ENCODE measurements at regions not wholly inside any gene's neighbourhood (a gene's known extent, or its start where the extent isn't known, plus 50 kb on each side); places are given as distances from the start of the nearest gene placed in this dataset.

DNA sequence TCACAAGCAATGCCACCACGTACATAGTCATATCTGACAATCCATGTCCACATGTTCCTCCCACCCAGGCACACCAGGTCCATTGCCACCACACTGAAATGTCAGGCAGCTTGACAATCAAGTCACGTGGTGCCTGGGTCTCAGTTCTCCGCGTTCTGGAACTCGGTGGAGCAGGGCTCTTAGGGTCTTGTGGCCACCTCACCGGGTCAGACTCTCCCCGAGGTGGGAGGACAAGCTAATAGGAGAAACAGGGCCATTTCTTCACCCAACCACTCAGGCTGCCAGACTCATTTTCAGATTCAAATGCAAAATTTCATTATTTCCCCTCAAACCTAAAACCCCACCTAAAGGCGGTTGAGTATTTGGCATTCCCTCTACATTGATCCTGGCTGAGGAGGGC lies 200.5 kb upstream of the GAS1 start:
- no peaks in the 10 kb centered on the region for H3K9me2 ChIP-seq (replicated peaks; ENCODE audit: control insufficient read depth, low read length)

DNA sequence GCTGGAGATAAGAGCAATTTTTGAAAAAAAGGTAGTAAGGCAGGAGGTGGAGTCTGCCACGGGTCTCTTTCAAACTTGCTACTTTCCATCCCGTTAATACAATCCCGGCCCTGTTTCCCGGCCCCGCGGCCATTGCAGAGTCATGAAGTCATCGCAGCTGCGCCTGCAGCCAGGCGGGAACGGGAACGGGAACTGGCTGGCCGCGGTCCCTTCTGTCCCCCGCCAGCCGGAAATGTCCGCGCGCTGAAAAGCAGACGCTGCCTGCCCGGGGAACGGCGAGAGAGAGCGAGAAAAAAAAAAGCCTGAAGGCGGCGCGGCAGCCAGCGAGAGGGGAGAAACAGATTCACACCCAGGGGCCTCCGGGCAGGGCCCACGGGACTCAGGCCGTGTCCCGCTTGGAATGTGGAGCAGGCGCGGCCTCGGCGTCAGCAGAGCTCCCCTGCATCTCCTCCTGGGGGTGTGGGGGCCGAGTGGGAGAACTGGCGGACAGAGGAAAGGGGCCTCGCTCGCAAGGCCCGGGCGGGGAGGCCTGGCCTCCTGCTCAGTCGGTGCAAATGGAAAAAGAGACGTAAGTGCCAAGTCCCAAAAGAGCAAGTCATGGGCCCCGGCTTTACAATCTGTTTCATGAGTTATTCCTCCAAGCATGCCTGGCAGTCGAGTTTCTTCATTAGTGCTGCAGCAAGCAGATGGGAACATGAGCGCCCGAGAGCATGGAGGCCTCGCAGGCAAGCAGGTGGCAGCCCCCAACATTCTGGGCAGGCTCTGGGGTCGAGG lies 201.2 kb upstream of the GAS1 start:
- H3K27ac ChIP-seq (ENCODE audit: low read depth, low read length) = no peak overlapping the region
- H3K9me3 ChIP-seq (ENCODE audit: control insufficient read depth, insufficient read depth, low read length) = 0 out of 2 replicates have a peak, but pooled peaks cover 5% of the 10 kb centered on the region
- no peaks in the 10 kb centered on the region for H3K79me2 ChIP-seq (ENCODE audit: control insufficient read depth, low read length)
- no peak for TF ChIP-seq EZH2phosphoT487 (IDR thresholded peaks at IDR 0.05; ENCODE audit: borderline replicate concordance, low read length)
- TF ChIP-seq, protein P1, sequence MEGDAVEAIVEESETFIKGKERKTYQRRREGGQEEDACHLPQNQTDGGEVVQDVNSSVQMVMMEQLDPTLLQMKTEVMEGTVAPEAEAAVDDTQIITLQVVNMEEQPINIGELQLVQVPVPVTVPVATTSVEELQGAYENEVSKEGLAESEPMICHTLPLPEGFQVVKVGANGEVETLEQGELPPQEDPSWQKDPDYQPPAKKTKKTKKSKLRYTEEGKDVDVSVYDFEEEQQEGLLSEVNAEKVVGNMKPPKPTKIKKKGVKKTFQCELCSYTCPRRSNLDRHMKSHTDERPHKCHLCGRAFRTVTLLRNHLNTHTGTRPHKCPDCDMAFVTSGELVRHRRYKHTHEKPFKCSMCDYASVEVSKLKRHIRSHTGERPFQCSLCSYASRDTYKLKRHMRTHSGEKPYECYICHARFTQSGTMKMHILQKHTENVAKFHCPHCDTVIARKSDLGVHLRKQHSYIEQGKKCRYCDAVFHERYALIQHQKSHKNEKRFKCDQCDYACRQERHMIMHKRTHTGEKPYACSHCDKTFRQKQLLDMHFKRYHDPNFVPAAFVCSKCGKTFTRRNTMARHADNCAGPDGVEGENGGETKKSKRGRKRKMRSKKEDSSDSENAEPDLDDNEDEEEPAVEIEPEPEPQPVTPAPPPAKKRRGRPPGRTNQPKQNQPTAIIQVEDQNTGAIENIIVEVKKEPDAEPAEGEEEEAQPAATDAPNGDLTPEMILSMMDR (IDR thresholded peaks at IDR 0.05; ENCODE audit: low read depth, low read length, poor library complexity, severe bottlenecking) = no peak
- no peak overlapping the region for H3K4me2 ChIP-seq (ENCODE audit: low read length)
- H3K36me3 ChIP-seq (ENCODE audit: control insufficient read depth, low read length) = no peaks in the 10 kb centered on the region
- no peaks in the 10 kb centered on the region for H4K20me1 ChIP-seq (ENCODE audit: control insufficient read depth, insufficient read depth, low read depth, low read length)
- no peaks in the 10 kb centered on the region for H3K27me3 ChIP-seq (ENCODE audit: control insufficient read depth, low read length)
- no peaks in the 10 kb centered on the region for H3F3A ChIP-seq (ENCODE audit: control insufficient read depth, insufficient read depth)
- H3K4me1 ChIP-seq (ENCODE audit: control insufficient read depth, low read length) = no peaks in the 10 kb centered on the region
- no peak overlapping the region for H3K4me3 ChIP-seq (ENCODE audit: low read length)
- no peaks in the 10 kb centered on the region for H3K9me2 ChIP-seq (replicated peaks; ENCODE audit: control insufficient read depth, low read length)

More for the DNA sequence above, 200.5 kb upstream of the GAS1 start:
- Histone ChIP-seq H3K4me3 (ENCODE audit: low read length) (no peak overlapping the region), H3K4me1 (ENCODE audit: control insufficient read depth, low read length) (no peaks in the 10 kb centered on the region), H3K79me2 (ENCODE audit: control insufficient read depth, low read length) (no peaks in the 10 kb centered on the region), H3K9me3 (ENCODE audit: control insufficient read depth, insufficient read depth, low read length) (0 out of 2 replicates have a peak, but pooled peaks cover 5% of the 10 kb centered on the region), H3K4me2 (ENCODE audit: low read length) (no peak overlapping the region), H3K36me3 (ENCODE audit: control insufficient read depth, low read length) (no peaks in the 10 kb centered on the region), H3K27ac (ENCODE audit: low read depth, low read length) (no peak overlapping the region), H4K20me1 (ENCODE audit: control insufficient read depth, insufficient read depth, low read depth, low read length) (no peaks in the 10 kb centered on the region), H3K27me3 (ENCODE audit: control insufficient read depth, low read length) (no peaks in the 10 kb centered on the region), H3F3A (ENCODE audit: control insufficient read depth, insufficient read depth) (no peaks in the 10 kb centered on the region)
- no peak for TF ChIP-seq EZH2phosphoT487 (IDR thresholded peaks at IDR 0.05; ENCODE audit: borderline replicate concordance, low read length)
- TF ChIP-seq, protein P1 (IDR thresholded peaks at IDR 0.05; ENCODE audit: low read depth, low read length, poor library complexity, severe bottlenecking) = no peak

DNA sequence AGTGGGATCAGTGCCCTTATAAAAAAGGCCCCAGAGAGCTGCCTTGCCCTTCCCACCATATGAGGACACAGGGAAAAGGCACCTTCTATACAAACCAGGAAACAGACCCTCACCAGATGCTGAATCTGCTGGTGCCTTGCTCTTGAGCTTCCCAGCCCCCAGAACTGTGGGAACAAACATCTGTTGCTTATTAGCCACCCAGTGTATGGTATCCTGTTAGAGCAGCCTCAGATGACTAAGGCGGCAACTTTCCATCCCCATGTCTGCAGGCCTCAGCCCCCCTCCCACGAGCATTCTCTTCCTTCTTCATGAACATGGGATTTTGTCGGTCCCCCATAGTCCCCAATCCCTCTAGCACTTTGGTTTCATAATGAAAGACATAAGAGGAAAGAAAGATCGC lies 202.5 kb upstream of the GAS1 start:
- H3K79me2 ChIP-seq (ENCODE audit: control insufficient read depth, low read length) = no peaks in the 10 kb centered on the region
- H3K9me2 ChIP-seq (replicated peaks; ENCODE audit: control insufficient read depth, low read length) = no peaks in the 10 kb centered on the region
- no peaks in the 10 kb centered on the region for H3K4me1 ChIP-seq (ENCODE audit: control insufficient read depth, low read length)
- H3K27me3 ChIP-seq (ENCODE audit: control insufficient read depth, low read length) = no peaks in the 10 kb centered on the region
- H3K4me2 ChIP-seq (ENCODE audit: low read length) = no peak overlapping the region
- no peaks in the 10 kb centered on the region for H4K20me1 ChIP-seq (ENCODE audit: control insufficient read depth, insufficient read depth, low read depth, low read length)
- H3K4me3 ChIP-seq (ENCODE audit: low read length) = no peak overlapping the region
- no peaks in the 10 kb centered on the region for H3K36me3 ChIP-seq (ENCODE audit: control insufficient read depth, low read length)
- H3K9me3 ChIP-seq (ENCODE audit: control insufficient read depth, insufficient read depth, low read length) = 0 out of 2 replicates have a peak, but pooled peaks cover 5% of the 10 kb centered on the region
- H3F3A ChIP-seq (ENCODE audit: control insufficient read depth, insufficient read depth) = no peaks in the 10 kb centered on the region
- no peak for TF ChIP-seq EZH2phosphoT487 (IDR thresholded peaks at IDR 0.05; ENCODE audit: borderline replicate concordance, low read length)
- TF ChIP-seq, protein P1 (IDR thresholded peaks at IDR 0.05; ENCODE audit: low read depth, low read length, poor library complexity, severe bottlenecking) = no peak
- H3K27ac ChIP-seq (ENCODE audit: low read depth, low read length) = no peak overlapping the region

All from DOHH2 (cell line).